Thyroid gland (tissue), 4 donors: ENCODE measurements at regions not wholly inside any gene's neighbourhood (a gene's known extent, or its start where the extent isn't known, plus 50 kb on each side); places are given as distances from the start of the nearest gene placed in this dataset.

Experiments used
- POLR2A ChIP-seq, 2 donors: fragments of 450-650 bp; IDR thresholded peaks; one replicate each; pipeline ENCODE4 v1.6.1; 2017; ENCODE audit warnings: antibody characterized with exemption in 2 of 2, mild to moderate bottlenecking in 2 of 2, moderate library complexity in 1 of 2
- TF ChIP-seq, protein P1 (sequence below), 6 experiments: fragments of 200-600 bp in 3 of 6; fragments of 450-650 bp in 3 of 6; sonication (generic) in 3 of 6; IDR thresholded peaks; one replicate each; pipeline ENCODE4 v1.5.1; 2016 to 2019; ENCODE audit warnings: antibody characterized with exemption in 6 of 6, mild to moderate bottlenecking in 2 of 6, inconsistent platforms in 1 of 6, moderate library complexity in 1 of 6

- TF ChIP-seq, protein P1, sequence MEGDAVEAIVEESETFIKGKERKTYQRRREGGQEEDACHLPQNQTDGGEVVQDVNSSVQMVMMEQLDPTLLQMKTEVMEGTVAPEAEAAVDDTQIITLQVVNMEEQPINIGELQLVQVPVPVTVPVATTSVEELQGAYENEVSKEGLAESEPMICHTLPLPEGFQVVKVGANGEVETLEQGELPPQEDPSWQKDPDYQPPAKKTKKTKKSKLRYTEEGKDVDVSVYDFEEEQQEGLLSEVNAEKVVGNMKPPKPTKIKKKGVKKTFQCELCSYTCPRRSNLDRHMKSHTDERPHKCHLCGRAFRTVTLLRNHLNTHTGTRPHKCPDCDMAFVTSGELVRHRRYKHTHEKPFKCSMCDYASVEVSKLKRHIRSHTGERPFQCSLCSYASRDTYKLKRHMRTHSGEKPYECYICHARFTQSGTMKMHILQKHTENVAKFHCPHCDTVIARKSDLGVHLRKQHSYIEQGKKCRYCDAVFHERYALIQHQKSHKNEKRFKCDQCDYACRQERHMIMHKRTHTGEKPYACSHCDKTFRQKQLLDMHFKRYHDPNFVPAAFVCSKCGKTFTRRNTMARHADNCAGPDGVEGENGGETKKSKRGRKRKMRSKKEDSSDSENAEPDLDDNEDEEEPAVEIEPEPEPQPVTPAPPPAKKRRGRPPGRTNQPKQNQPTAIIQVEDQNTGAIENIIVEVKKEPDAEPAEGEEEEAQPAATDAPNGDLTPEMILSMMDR (IDR thresholded peaks at IDR 0.05) = no peak
- no peak for TF ChIP-seq POLR2A (IDR thresholded peaks at IDR 0.05)
These were observed 120.7 kb upstream of the DAZL start for GRCh38 chr3:16725972-16726371.
